ENCODE measurements at regions not wholly inside any gene's neighbourhood (a gene's known extent, or its start where the extent isn't known, plus 50 kb on each side); places are given as distances from the start of the nearest gene placed in this dataset.

DNA sequence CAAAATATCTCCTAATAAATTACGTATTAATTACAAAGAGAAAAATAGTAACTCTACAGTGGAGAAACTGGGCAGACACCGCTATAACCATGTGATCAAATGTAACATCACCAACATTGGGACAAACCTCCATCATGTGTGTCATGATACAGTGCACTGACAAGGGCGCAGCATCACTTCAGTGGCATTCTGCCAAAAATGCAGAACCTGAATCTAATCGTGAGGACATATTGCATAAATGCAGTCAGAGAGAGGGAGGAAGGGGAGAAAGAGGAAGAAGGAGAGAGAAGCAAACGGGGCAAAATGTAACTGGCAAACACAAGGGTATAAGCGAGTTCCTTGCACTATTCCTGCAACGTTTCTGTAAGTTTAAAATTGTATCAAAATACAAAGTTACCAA, 74.2 kb upstream of the MARCHF10 start:
- no peak for DNase-seq (ENCODE audit: low spot score)

DNA sequence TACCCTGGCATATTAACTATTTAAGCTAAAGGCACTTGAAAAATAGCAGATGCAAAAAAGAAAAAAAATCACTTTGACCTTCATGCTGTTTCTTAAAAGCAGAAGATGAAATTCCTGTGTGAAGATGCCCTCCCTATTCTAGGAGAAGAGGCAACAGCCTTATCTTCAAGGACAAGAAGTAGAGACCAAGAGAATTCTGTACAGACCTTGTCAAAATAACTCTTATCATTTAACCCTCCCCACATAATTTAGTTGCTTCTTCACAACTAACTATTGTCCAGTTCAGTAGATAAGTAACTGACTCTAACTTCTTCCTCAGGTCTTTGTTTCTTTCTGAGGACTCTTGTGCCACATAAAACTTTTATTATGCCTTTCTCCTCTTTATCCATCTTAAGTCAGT, 72.0 kb upstream of the MARCHF10 start:
- DNase-seq (ENCODE audit: low spot score), result no peak

DNA sequence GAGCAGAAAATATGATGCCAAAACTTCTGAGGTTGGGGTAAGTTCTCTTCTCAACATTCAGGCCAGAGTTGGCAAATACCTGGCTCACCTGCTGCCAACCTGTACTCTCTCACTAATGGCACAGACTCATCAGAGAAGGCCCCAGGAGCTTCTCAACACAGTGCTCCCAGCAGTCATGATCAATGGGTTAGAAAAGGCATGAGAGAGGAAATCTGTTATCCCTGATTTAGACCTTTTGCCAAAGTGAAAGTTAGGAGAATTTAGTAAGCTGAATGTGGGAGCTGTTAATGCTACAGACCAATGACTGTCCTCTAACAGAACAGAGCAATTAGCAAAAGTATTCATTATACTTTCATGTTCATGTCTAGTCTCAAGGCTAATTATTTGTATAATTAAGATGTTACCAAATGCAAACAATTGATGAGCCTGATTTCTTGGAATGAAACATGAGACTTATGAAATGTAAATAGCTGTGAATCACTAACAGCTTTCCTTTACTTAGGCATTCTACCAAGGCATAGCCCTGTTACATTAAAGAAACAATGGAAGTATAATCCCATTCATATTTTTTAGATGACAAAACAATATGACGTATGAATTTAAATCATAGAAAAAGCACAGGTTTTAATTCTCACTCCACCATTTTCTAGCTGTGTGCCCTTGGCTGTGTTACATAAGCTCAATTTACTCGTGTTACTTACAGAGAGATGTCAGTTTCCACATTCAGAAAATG, 68.7 kb upstream of the MARCHF10 start:
- no peak for DNase-seq (ENCODE audit: low spot score)

DNA sequence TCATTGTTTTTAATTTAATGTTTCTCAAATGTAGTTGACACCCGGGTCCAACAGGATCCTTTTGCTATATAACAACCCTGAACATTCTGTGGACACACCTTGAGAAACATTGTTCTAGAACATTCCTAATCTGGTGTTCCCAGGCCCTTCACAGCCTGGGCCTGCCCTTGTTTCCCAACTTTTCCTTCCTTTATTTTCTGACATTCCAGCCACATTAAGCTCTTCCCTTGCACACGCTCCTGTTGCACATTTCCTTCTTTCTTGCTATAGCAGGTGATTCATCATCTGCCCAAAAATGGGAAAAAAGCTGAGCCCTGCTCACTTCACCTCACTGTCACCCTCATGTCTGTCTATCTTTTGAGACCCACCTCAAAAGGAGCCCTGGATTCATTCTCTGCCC, 67.9 kb upstream of the MARCHF10 start:
- DNase-seq (ENCODE audit: low spot score), result no peak

DNA sequence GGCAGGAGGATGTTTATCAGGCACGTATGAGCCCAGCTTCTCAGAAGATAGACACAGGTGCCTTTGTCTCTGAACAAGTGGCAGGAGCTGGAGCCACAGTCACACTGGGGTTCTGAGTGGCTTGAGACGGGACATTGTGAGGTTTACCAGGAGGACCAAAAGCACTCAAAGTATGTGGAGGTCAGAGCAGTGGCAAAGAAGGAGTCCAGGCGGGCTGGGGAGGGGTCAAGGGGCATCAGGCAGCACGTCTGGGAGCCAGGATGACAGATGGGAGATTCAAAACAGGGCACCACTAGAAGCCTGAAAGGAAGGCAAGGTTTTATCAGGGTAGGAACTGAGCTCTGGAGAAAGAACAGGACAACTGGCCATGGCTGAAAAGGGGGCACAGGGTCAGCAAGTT, 67.2 kb upstream of the MARCHF10 start:
- no peak for DNase-seq (ENCODE audit: low spot score)

DNA sequence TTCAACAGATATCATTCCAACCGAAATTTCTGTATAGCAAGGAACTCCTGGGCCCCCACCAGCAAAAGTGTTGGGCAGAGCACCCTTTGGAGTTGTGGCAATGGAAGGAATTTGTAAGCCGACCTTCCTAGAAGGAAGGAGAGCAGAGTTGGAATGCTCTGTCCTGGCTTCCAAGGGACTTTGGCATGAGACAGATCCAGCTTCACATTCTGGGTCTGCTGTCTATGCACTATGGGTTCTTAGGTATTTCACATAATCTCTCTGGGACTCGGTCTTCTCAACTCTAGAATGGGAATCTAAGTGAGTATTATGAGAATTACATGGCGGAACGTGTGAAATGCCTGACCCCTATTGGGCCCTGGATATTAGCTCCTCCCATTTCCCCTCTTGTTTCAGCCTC, 63.2 kb upstream of the MARCHF10 start:
- DNase-seq (ENCODE audit: low spot score), result no peak

DNA sequence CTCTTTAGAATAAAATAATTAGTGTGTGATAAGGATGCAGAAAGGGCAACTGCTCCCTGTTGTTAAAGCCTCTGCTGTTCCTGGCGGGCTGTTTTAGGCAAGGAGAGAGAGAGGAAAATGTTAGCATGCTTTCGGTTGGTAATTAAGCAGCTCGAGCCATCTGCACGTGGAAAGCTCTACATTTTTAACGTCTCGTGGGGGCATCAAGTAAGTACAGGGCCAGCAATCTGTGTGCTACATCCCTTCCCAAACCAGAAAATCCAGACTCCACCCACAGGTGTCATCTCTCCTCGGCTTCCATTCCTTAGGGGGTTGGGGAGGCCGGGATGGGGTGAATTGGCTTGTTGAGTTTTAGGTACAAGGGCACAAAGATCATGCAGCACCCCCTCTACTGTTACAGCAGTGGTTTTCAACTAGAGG, 62.4 kb upstream of the MARCHF10 start:
- no peak for DNase-seq (ENCODE audit: low spot score)

DNA sequence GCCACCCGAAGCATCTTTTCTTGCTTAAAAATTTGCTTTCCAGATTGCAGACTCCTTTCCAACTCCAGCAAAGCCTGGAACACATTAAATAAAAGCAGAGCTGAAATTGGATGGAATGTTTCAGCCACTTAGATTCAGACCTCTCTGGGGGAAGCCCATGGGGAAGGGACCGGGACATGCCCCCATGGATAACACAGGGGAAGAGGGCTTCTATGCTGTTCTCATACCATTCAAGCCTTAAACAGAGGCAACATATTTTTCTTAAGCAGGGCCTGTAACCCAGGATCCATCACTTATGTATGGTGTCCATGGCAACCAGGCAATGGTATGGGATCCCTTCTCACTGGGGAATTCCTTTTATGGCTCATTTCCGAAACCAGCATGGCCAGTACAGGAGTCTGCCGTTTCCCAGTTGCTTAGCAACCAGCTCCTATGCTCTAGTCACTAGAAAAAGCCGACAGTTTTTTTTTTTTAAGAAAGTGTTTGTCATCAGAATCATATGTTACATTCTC, 62.0 kb upstream of the MARCHF10 start:
- DNase-seq (ENCODE audit: low spot score), result no peak

DNA sequence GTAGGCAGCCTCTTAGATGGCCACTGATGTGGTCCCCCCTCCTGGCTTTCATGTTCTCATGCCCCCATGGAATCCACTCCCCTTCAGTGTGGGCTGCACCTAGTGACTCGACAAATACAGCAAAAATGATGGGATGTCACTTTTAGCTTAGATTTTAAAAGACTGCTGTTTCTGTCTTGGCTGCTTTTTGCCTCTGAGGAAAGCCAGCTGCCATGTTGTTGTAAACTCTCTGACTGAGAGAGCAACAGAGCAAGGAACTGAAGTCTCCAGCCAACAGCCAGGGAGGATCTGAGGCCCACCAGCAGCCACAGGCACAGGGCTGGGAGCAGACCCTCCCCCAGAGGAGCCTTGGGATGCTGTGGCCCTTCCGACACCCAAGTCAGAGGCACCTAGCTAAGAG, 60.6 kb upstream of the MARCHF10 start:
- no peak for DNase-seq (ENCODE audit: low spot score)

DNA sequence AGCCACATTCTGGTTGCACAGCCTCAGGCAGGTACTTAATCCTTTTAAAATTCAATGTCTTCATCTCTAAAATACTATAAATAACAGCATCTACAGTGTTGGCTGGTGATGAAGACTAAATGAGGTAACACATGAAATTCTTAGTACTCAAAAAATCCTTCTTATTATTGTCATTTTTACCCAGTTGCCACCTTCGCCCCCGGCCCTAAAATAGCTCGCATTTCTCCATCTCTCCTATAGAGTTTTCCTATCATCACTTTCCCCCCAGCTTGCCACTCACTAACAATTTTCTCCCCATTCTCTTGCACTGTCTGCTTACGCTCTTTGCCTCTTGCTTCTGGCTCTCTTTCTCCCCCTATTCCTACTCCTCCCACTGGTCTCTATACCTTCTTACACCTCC, 59.9 kb upstream of the MARCHF10 start:
- no peak for DNase-seq (ENCODE audit: low spot score)

DNA sequence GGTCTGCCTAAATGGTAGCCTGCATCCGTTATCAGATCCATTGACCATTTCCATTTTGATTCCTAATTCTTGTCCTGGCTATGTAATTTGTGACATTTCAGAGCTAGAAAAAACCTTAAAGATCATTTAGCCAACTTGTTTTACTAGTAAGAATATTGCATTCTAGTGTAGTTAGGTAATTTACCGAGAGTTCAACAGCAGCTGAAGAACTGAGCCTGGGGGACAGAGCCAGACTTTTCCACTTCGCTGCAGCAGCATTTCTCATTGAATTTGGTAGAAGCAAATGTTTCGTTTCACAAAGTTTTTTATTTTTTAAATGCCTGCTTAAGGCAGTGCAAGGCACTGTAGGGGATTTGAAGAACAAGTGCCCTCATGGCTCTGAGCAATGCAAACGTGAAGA, 59.2 kb upstream of the MARCHF10 start:
- no peak for DNase-seq (ENCODE audit: low spot score)

DNA sequence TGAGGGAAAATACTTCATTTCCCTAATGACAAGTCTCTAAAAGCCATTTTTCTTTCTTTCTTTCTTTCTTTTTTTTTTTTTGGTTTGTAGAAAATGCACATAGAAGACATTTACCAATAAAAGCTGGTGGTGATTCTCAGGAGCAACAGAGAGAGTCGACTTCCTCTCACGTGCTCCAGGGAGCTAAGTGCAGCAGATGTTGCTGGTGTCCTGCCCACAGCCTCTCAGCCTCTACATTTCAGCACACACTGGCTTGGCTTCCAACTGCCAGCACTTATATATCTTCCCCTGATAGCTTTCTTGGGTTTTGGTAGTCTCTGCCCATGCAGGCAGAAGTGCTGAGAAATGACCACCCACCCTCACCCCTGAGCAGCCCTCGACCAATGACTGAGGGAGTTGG, 58.4 kb upstream of the MARCHF10 start:
- no peak for DNase-seq (ENCODE audit: low spot score)

DNA sequence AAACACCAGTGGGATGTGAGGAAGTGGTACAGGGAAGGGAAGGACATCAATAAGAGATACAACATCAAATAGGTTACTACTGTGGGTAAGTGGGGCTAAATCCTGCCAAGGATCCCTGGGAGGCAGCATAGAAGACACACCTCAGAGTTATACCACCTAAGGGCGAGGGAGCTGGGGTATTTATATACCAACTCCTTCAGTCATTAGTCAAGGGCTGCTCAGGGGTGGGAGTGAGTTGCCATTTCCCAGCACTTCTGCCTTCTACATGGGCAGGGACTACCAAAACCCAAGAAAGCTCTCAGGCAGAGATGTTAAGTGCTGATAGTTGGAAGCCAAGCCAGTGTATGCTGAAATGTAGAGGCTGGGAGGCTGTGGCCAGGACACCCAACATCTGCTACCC, 57.5 kb upstream of the MARCHF10 start:
- no peak for DNase-seq (ENCODE audit: low spot score)

DNA sequence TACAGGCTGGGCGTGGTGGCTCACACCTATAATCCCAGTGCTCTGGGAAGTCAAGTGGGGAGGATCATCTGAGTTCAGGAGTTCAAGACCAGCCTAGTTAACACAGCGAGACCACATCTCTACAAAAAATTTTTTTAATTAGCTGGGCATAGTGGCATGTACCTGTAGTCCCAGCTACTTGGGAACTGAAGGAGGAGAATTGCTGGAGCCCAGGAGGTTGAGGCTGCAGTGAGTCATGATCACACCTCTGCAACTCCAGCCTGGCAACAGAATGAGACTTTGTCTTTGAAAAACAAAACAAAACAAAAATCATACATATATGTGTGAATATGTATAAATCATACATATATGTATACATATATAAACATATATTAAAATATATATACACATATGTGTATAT, 54.1 kb upstream of the MARCHF10 start:
- no peak for DNase-seq (ENCODE audit: low spot score)

DNA sequence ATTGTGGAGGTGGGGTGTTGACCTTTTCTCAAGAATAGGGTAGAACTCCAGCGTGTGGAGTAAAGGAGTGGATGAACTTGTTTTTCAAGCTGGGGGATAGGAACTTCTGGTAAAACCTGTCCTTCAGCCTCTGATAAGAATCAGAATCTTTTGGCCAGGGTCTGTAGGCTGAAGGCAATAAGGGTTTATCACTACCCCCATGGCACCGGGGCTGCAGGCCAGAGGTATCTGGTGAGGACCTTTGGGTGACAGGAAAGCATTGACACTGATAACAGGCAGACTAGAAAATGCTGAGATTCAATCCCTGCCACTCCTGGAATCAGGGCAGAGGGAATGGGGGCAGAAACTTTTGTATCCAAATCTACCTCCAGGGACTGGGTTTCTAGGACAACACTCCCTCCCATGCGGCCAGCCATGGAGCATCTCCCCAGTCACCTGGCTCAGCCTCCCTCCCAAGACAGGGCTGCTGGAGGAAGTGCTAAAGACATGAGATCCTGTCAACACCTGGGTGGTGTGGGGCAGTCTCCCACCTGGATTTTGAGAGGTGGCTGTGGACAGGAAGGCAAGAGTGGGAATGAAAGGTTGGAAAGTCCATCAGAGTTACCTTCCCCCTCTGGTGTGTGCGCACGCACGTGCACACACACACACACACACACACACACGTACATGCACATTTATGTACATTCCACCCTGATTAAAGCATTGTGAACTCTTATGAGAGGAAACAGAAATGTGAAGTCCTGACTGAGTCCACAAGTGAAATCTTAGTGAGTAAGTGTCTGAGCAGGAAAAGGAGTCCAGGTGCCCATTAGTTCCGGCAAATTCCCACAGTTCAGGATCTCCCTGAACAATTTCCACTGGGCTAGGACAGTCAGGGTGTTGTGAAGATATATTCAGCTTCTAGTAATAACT, 53.1 kb upstream of the MARCHF10 start:
- DNase-seq (ENCODE audit: low spot score), result no peak

DNA sequence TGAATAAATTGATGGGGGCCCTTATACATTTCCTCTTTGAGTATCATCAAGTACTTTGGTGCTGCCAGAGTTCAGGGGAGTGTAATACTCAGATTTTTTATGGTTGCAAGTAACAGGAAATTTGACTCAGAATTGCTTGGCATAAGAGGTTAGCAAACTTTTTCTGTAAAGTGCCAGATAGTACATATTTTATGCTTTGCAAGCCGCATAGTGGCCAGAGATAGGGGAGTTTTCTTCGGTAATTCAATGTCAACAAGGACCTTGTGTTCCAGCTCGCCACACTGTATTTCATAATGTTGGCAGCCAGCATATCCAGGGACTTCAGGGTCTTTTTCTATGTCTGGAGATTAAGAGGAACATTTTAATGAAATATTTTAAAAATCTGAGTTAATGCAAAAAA, 51.0 kb upstream of the MARCHF10 start:
- DNase-seq (ENCODE audit: low spot score), result no peak
